Activated CD4-positive, alpha-beta T cell treated with anti-CD3 and anti-CD28 coated beads, Interleukin-2, Interleukin-6, amounts not matched to agents 100 ng/mL and 50 ng/mL, durations not matched to agents 16 hours and 8 hours (primary cell): ENCODE measurements at regions not wholly inside any gene's neighbourhood (a gene's known extent, or its start where the extent isn't known, plus 50 kb on each side); places are given as distances from the start of the nearest gene placed in this dataset.
"Not testable (repeated sequence)": the region's sequence is repeated elsewhere in the genome, so short reads cannot be mapped to it uniquely, and the experiment has no call there.

Experiments
- DNase-seq: peaks from one replicate; pipeline ENCODE4 v3.0.0-alpha.2; 2020

- DNase-seq, result no peak
Measured at GRCh38 chr1:218886101-218886871, 287.4 kb upstream of the LYPLAL1 start.

GRCh38 chr1:218887141-218887925 is 286.3 kb upstream of the LYPLAL1 start:
- DNase-seq, result no peak

GRCh38 chr1:218890451-218890850 is 283.2 kb upstream of the LYPLAL1 start:
- DNase-seq, result no peak

- DNase-seq, result no peak
Measured at GRCh38 chr1:218891577-218891976, 282.1 kb upstream of the LYPLAL1 start.

- no peak for DNase-seq
Measured at GRCh38 chr1:218895064-218895587, 278.6 kb upstream of the LYPLAL1 start.

GRCh38 chr1:218896202-218896601 is 277.5 kb upstream of the LYPLAL1 start:
- DNase-seq, result no peak

- no peak for DNase-seq
Measured at GRCh38 chr1:218898921-218899320, 274.8 kb upstream of the LYPLAL1 start.

- no peak for DNase-seq
Measured at GRCh38 chr1:218900615-218901014, 273.1 kb upstream of the LYPLAL1 start.

GRCh38 chr1:218904416-218904815 is 269.3 kb upstream of the LYPLAL1 start:
- no peak for DNase-seq

GRCh38 chr1:218916720-218917119 is 257.0 kb upstream of the LYPLAL1 start:
- DNase-seq, result no peak

- no peak for DNase-seq
Measured at GRCh38 chr1:218917656-218918055, 256.0 kb upstream of the LYPLAL1 start.

GRCh38 chr1:218925777-218926176 is 247.9 kb upstream of the LYPLAL1 start:
- no peak for DNase-seq

GRCh38 chr1:218926631-218927030 is 247.0 kb upstream of the LYPLAL1 start:
- DNase-seq, result no peak

- DNase-seq, result no peak
Measured at GRCh38 chr1:218930000-218930399, 243.7 kb upstream of the LYPLAL1 start.

GRCh38 chr1:218930472-218931241 is 243.0 kb upstream of the LYPLAL1 start:
- DNase-seq, result no peak

GRCh38 chr1:218931324-218931723 is 242.4 kb upstream of the LYPLAL1 start:
- no peak for DNase-seq

GRCh38 chr1:218933513-218933912 is 240.2 kb upstream of the LYPLAL1 start:
- no peak for DNase-seq

- DNase-seq, result not testable (repeated sequence)
Measured at GRCh38 chr1:218935408-218935807, 238.3 kb upstream of the LYPLAL1 start.

- no peak for DNase-seq
Measured at GRCh38 chr1:218938259-218938658, 235.4 kb upstream of the LYPLAL1 start.

GRCh38 chr1:218939095-218939494 is 234.6 kb upstream of the LYPLAL1 start:
- no peak for DNase-seq

GRCh38 chr1:218942431-218942830 is 231.2 kb upstream of the LYPLAL1 start:
- no peak for DNase-seq

- DNase-seq, result no peak
Measured at GRCh38 chr1:218943371-218943770, 230.3 kb upstream of the LYPLAL1 start.

- DNase-seq, result no peak
Measured at GRCh38 chr1:218945050-218945449, 228.6 kb upstream of the LYPLAL1 start.
